Brain microvascular endothelial cell (primary cell): ENCODE measurements at regions not wholly inside any gene's neighbourhood (a gene's known extent, or its start where the extent isn't known, plus 50 kb on each side); places are given as distances from the start of the nearest gene placed in this dataset.

Experiments used
- DNase-seq: peaks from one replicate; pipeline ENCODE4 v3.0.0-alpha.2; 2020
- H3K27ac ChIP-seq: fragments of 250-450 bp; sonication (Bioruptor Pico); 2 replicates; pipeline ENCODE4 v1.5.1; 2020; ENCODE audit warnings: mild to moderate bottlenecking, moderate library complexity
- H3K27me3 ChIP-seq: fragments of 250-450 bp; sonication (Bioruptor Pico); replicated peaks from 2 replicates; pipeline ENCODE4 v1.5.1; 2020; ENCODE audit warnings: mild to moderate bottlenecking
- H3K36me3 ChIP-seq: fragments of 250-450 bp; sonication (Bioruptor Pico); replicated peaks from 2 replicates; pipeline ENCODE4 v1.5.1; 2020; ENCODE audit warnings: mild to moderate bottlenecking
- H3K4me3 ChIP-seq: 2 replicates; pipeline ENCODE4 v1.5.1; 2011; ENCODE audit warnings: low read depth, mild to moderate bottlenecking, control low read depth, low read length, moderate library complexity
- in situ Hi-C: cut with HindIII; loops from 2 replicates; pipeline ENCODE4 v1.10.0; 2017; ENCODE audit warnings: low sequenced_read_pairs, low pct_ligation_motif_present
- TF ChIP-seq, protein P1 (sequence below): IDR thresholded peaks from 2 replicates; pipeline ENCODE4 v1.5.1; 2011; ENCODE audit warnings: low read depth, mild to moderate bottlenecking, moderate library complexity, low read length, control low read depth, inconsistent platforms; ENCODE audit errors: missing control alignments

DNA sequence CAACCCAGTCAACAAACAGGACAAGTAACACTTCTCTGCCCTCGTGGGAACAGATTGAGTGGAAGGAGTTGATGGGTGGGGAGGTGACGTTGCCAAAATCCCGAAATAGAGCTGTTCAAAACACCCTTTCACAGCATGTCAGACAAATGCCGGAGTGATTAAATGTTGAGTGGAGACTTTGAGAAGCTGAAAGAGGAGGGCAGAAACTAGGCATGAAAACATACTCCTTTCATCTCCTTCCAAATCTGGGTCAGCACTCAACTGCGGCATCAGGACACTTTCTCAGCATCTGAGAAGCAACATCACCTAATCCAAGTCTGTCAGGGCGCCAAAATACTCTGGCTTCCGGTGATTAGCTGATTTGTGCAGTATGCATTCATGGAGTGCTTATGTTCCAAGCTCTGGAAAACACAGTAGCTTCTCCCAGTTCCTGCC is 51.5 kb upstream of the MRI1 start:
- no peak for DNase-seq
- Histone ChIP-seq H3K27ac (no peak overlapping the region), H3K4me3 (no peak overlapping the region), H3K36me3 (no peaks in the 10 kb centered on the region), H3K27me3 (no peaks in the 10 kb centered on the region)
- TF ChIP-seq, protein P1, sequence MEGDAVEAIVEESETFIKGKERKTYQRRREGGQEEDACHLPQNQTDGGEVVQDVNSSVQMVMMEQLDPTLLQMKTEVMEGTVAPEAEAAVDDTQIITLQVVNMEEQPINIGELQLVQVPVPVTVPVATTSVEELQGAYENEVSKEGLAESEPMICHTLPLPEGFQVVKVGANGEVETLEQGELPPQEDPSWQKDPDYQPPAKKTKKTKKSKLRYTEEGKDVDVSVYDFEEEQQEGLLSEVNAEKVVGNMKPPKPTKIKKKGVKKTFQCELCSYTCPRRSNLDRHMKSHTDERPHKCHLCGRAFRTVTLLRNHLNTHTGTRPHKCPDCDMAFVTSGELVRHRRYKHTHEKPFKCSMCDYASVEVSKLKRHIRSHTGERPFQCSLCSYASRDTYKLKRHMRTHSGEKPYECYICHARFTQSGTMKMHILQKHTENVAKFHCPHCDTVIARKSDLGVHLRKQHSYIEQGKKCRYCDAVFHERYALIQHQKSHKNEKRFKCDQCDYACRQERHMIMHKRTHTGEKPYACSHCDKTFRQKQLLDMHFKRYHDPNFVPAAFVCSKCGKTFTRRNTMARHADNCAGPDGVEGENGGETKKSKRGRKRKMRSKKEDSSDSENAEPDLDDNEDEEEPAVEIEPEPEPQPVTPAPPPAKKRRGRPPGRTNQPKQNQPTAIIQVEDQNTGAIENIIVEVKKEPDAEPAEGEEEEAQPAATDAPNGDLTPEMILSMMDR, result no peak
- in situ Hi-C loops, result loop anchor here (25.0 kb wide), 2 partner anchors 100 to 425 kb away; no protein-coding TSS in a partner anchor

DNA sequence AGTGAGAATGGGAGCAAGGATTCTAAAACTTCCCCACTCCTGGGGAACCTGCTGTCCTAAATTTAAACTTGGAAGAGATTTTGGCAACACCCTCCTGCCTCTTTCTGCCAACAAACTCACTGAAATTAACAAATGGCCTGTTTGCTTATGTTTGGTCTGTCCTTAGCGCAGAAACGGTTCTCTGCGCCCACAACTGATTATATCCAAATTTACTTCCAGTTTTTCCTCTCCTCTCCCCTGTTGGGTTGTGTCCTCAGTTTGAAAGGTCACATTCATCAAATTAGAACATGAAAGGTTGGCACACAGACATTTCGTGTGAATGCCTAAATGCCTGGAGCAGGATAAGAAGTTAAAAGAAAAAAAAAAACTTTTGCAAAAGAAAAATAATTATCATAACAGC is 56.4 kb upstream of the MRI1 start:
- Histone ChIP-seq H3K27ac (no peak overlapping the region), H3K4me3 (no peak overlapping the region), H3K27me3 (no peaks in the 10 kb centered on the region), H3K36me3 (no peaks in the 10 kb centered on the region)
- DNase-seq, result no peak
- in situ Hi-C loops, result loop anchor here (25.0 kb wide), 2 partner anchors 96 to 421 kb away; no protein-coding TSS in a partner anchor
- TF ChIP-seq, protein P1, result no peak

DNA sequence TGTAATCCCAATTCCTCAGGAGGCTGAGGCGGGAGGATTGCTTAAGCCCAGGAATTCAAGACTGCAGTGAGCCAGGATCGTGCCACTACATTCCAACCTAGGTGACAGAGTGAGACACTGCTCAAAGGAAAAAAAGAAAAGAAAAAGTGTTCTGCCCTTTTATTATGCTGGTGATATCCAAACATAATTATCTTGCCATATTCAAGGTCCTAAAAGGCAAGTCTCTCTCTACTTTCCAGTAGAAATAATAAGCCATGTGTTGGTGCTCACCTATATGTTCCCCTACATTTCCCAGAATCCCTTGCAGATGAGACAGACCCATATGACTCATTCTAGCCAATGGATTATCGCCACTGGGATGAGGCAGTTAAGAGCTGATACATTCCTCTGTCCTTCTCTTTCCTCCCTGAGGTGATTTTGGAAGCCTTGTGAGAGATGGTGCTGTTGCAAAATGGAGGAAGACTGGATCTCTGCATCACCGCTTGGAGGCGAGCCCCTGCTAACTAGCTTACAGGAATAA is 58.3 kb upstream of the MRI1 start:
- peaks cover 2% of the 10 kb centered on the region for H3K27me3 ChIP-seq
- TF ChIP-seq, protein P1, result no peak
- in situ Hi-C loops, result loop anchor here (25.0 kb wide), 2 partner anchors 94 to 419 kb away; no protein-coding TSS in a partner anchor
- H3K36me3 ChIP-seq, result no peaks in the 10 kb centered on the region
- H3K27ac ChIP-seq, result no peak overlapping the region
- no peak overlapping the region for H3K4me3 ChIP-seq
- no peak for DNase-seq

DNA sequence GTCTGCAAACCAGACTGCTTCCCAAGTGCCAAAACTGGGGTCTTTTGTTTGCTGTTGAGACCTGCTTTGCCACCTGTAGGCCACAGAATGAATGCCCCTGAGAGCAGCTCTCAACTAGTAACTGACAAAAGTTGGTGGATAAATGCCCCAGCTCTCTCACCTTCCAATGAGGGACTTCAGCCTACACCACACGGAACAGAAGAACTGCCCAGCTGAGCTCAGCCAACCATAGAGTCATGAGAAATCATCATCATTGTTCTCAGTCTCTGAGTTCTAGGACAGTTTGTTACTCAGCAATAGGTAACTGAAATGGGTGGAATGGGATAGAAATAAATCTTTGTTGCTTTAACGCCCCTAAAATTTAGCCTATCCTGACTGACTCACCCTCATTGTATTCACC is 59.1 kb upstream of the MRI1 start:
- peaks cover 7% of the 10 kb centered on the region for H3K27me3 ChIP-seq
- no peak for DNase-seq
- TF ChIP-seq, protein P1, result no peak
- H3K4me3 ChIP-seq, result no peak overlapping the region
- no peak overlapping the region for H3K27ac ChIP-seq
- in situ Hi-C loops, result loop anchor here (25.0 kb wide), 2 partner anchors 93 to 418 kb away; no protein-coding TSS in a partner anchor
- H3K36me3 ChIP-seq, result no peaks in the 10 kb centered on the region

DNA sequence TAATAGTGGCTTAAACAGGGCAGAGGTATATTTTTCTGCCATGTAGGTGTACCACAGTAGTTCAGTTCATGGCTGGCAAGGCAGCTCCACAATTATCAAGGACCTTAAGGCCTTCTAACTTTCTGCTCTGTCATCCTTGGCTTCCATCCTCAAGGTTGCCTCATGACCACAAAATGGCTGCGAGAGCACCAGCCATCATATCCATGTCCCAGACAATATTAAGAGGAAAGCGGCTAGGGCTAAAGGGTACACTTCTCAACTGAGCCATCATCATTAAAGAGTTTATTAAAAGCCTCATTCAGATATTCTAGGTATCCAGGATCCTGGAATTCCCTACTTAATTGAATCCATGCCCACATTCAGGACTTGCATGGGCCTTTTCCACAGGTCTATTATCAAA is 62.7 kb upstream of the MRI1 start:
- Histone ChIP-seq H3K36me3 (no peaks in the 10 kb centered on the region), H3K27me3 (peaks cover 8% of the 10 kb centered on the region), H3K4me3 (no peak overlapping the region), H3K27ac (no peak overlapping the region)
- DNase-seq, result no peak
- TF ChIP-seq, protein P1, result no peak
- in situ Hi-C loops, result loop anchor here (25.0 kb wide), 2 partner anchors 89 to 414 kb away; no protein-coding TSS in a partner anchor

DNA sequence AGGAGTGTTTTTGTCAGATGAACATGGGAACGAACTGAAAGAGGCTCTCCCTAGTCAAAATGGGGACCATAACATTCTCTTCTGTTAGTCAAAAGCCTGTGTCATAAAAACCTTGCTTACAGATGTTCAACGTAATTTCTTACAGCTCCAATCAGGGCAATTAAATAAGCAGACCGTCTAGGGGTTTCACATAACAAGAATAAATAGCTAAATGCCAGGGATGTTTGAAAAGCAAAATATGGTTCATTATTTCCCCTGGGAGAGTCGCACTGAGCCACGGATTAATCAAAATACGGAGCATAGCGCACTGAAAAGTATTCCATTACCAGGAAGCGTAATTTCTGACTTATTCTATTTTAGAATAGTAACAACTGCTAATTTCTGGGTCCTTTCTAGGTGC is 63.7 kb upstream of the MRI1 start:
- Histone ChIP-seq H3K27ac (no peak overlapping the region), H3K27me3 (peaks cover 8% of the 10 kb centered on the region), H3K36me3 (no peaks in the 10 kb centered on the region), H3K4me3 (no peak overlapping the region)
- TF ChIP-seq, protein P1, result no peak
- no peak for DNase-seq
- in situ Hi-C loops, result loop anchor here (25.0 kb wide), 2 partner anchors 88 to 413 kb away; no protein-coding TSS in a partner anchor
